ENCODE measurements at regions not wholly inside any gene's neighbourhood (a gene's known extent, or its start where the extent isn't known, plus 50 kb on each side); places are given as distances from the start of the nearest gene placed in this dataset.

GRCh38 chr5:98050583-98050982 lies 722.9 kb upstream of the RGMB start:
- ChIA-PET POLR2A (ENCODE audit: low non-redundant PET) (no interaction called here), CTCF (no interaction called here)
- TF ChIP-seq CTCF (conservative IDR thresholded peaks at IDR 0.05; ENCODE audit: low read depth, low read length): no peak
- TF ChIP-seq EZH2 (IDR thresholded peaks at IDR 0.05; ENCODE audit: borderline replicate concordance, low read depth, low read length, poor library complexity, severe bottlenecking): no peak
- Histone ChIP-seq H3K4me1 (ENCODE audit: insufficient read depth, low read length, poor library complexity, severe bottlenecking) (no peaks in the 10 kb centered on the region), H3K36me3 (ENCODE audit: insufficient read depth, low read length, poor library complexity, severe bottlenecking) (no peaks in the 10 kb centered on the region), H3K9me3 (ENCODE audit: low read depth, low read length, poor library complexity, severe bottlenecking) (no peaks in the 10 kb centered on the region), H3K27ac (ENCODE audit: low read depth, low read length, poor library complexity, severe bottlenecking) (no peak overlapping the region), H3K27me3 (replicated peaks; ENCODE audit: insufficient read depth, low read depth, low read length, poor library complexity) (peaks cover 2% of the 10 kb centered on the region), H3K4me3 (ENCODE audit: low read depth, low read length, poor library complexity, severe bottlenecking) (no peak overlapping the region)
- intact Hi-C loops (cut with micrococcal nuclease; ENCODE audit: unreplicated experiment): no loop called here
- BruUV-seq (replicated peaks): no TSS peak
- DNase-seq (ENCODE audit: low spot score): no peak

- POLR2A ChIA-PET (ENCODE audit: low non-redundant PET): no interaction called here
- CTCF ChIA-PET: no interaction called here
- TF ChIP-seq CTCF (conservative IDR thresholded peaks at IDR 0.05; ENCODE audit: low read depth, low read length) (no peak), EZH2 (IDR thresholded peaks at IDR 0.05; ENCODE audit: borderline replicate concordance, low read depth, low read length, poor library complexity, severe bottlenecking) (no peak)
- Histone ChIP-seq H3K27ac (ENCODE audit: low read depth, low read length, poor library complexity, severe bottlenecking) (no peak overlapping the region), H3K36me3 (ENCODE audit: insufficient read depth, low read length, poor library complexity, severe bottlenecking) (no peaks in the 10 kb centered on the region), H3K4me1 (ENCODE audit: insufficient read depth, low read length, poor library complexity, severe bottlenecking) (no peaks in the 10 kb centered on the region), H3K27me3 (replicated peaks; ENCODE audit: insufficient read depth, low read depth, low read length, poor library complexity) (peaks cover 9% of the 10 kb centered on the region), H3K9me3 (ENCODE audit: low read depth, low read length, poor library complexity, severe bottlenecking) (no peaks in the 10 kb centered on the region), H3K4me3 (ENCODE audit: low read depth, low read length, poor library complexity, severe bottlenecking) (no peak overlapping the region)
- no TSS peak for BruUV-seq (replicated peaks)
- intact Hi-C loops (cut with micrococcal nuclease; ENCODE audit: unreplicated experiment): no loop called here
- DNase-seq (ENCODE audit: low spot score): no peak
Observed at GRCh38 chr5:98053170-98053569, 720.3 kb upstream of the RGMB start.

GRCh38 chr5:98060148-98060547 lies 713.3 kb upstream of the RGMB start:
- ChIA-PET POLR2A (ENCODE audit: low non-redundant PET) (no interaction called here), CTCF (no interaction called here)
- Histone ChIP-seq H3K27ac (ENCODE audit: low read depth, low read length, poor library complexity, severe bottlenecking) (no peak overlapping the region), H3K4me3 (ENCODE audit: low read depth, low read length, poor library complexity, severe bottlenecking) (no peak overlapping the region), H3K27me3 (replicated peaks; ENCODE audit: insufficient read depth, low read depth, low read length, poor library complexity) (peaks cover 24% of the 10 kb centered on the region), H3K9me3 (ENCODE audit: low read depth, low read length, poor library complexity, severe bottlenecking) (no peaks in the 10 kb centered on the region), H3K4me1 (ENCODE audit: insufficient read depth, low read length, poor library complexity, severe bottlenecking) (no peaks in the 10 kb centered on the region), H3K36me3 (ENCODE audit: insufficient read depth, low read length, poor library complexity, severe bottlenecking) (no peaks in the 10 kb centered on the region)
- TF ChIP-seq EZH2 (IDR thresholded peaks at IDR 0.05; ENCODE audit: borderline replicate concordance, low read depth, low read length, poor library complexity, severe bottlenecking) (no peak), CTCF (conservative IDR thresholded peaks at IDR 0.05; ENCODE audit: low read depth, low read length) (no peak)
- BruUV-seq (replicated peaks): no TSS peak
- no peak for DNase-seq (ENCODE audit: low spot score)
- intact Hi-C loops (cut with micrococcal nuclease; ENCODE audit: unreplicated experiment): no loop called here
